KMS-11 (cell line): ENCODE measurements at regions not wholly inside any gene's neighbourhood (a gene's known extent, or its start where the extent isn't known, plus 50 kb on each side); places are given as distances from the start of the nearest gene placed in this dataset.

ENCODE experiments used
- H2AFZ ChIP-seq: fragments of 200-600 bp; sonication (generic); 2 replicates; pipeline ENCODE4 v1.6.1; 2016; ENCODE audit warnings: antibody characterized with exemption, mixed run types, low read depth
- H3K27ac ChIP-seq: fragments of 200-600 bp; sonication (generic); 2 replicates; pipeline ENCODE4 v1.6.1; 2016; ENCODE audit warnings: mild to moderate bottlenecking, mixed run types
- H3K27me3 ChIP-seq: fragments of 200-600 bp; sonication (generic); 2 replicates; pipeline ENCODE4 v1.6.1; 2017; ENCODE audit warnings: mild to moderate bottlenecking, low read depth, mixed run types, moderate library complexity; ENCODE audit not compliant: insufficient read depth
- H3K36me3 ChIP-seq: fragments of 200-600 bp; sonication (generic); 2 replicates; pipeline ENCODE4 v1.6.1; 2017; ENCODE audit warnings: mild to moderate bottlenecking, mixed run types; ENCODE audit not compliant: insufficient read depth
- H3K4me1 ChIP-seq: fragments of 200-600 bp; sonication (generic); 2 replicates; pipeline ENCODE4 v1.6.1; 2016; ENCODE audit warnings: mild to moderate bottlenecking, low read depth, mixed run types; ENCODE audit not compliant: poor library complexity, severe bottlenecking
- H3K4me2 ChIP-seq: fragments of 200-600 bp; sonication (generic); 2 replicates; pipeline ENCODE4 v1.7.0; 2016; ENCODE audit warnings: mild to moderate bottlenecking, mixed run types
- H3K4me3 ChIP-seq: fragments of 200-600 bp; sonication (generic); IDR thresholded peaks from 2 replicates; pipeline ENCODE4 v1.6.1; 2017; ENCODE audit warnings: low read depth, low read length, mixed read lengths; ENCODE audit not compliant: insufficient read depth
- H3K79me2 ChIP-seq: fragments of 200-600 bp; sonication (generic); 2 replicates; pipeline ENCODE4 v1.6.1; 2016; ENCODE audit warnings: low read depth, mixed run types; ENCODE audit not compliant: insufficient read depth
- H3K9ac ChIP-seq: fragments of 200-600 bp; sonication (generic); 2 replicates; pipeline ENCODE4 v1.6.1; 2016; ENCODE audit warnings: mild to moderate bottlenecking, mixed run types
- H4K20me1 ChIP-seq: fragments of 200-600 bp; sonication (generic); 2 replicates; pipeline ENCODE4 v1.6.1; 2016; ENCODE audit warnings: mild to moderate bottlenecking, mixed run types; ENCODE audit not compliant: insufficient read depth
- TF ChIP-seq, protein P1 (sequence below): fragments of 200-600 bp; sonication (generic); conservative IDR thresholded peaks from 2 replicates; pipeline ENCODE4 v1.6.1; 2017; ENCODE audit warnings: low read depth, mild to moderate bottlenecking, antibody characterized with exemption, low read length, moderate library complexity, mixed read lengths

DNA sequence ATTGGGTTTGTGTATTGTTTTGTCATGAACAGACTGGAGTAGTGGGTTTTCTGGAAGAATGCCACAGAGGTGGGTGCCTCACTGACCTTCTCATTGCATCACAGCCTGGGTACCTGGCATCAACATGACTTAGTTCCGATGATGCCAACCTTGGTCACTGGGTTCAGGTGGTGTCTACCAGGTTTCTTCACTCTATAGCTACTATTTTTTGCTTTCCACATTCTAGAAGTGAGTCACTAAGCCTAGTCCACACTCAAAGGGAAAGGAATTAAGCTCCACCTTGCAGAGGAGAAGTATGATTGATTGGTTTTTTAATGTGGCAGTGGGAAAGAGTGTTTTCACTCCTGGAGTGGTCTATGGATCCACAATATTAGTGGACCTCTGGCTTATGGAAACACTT lies 391.9 kb downstream of the DMRT2 start:
- TF ChIP-seq, protein P1, sequence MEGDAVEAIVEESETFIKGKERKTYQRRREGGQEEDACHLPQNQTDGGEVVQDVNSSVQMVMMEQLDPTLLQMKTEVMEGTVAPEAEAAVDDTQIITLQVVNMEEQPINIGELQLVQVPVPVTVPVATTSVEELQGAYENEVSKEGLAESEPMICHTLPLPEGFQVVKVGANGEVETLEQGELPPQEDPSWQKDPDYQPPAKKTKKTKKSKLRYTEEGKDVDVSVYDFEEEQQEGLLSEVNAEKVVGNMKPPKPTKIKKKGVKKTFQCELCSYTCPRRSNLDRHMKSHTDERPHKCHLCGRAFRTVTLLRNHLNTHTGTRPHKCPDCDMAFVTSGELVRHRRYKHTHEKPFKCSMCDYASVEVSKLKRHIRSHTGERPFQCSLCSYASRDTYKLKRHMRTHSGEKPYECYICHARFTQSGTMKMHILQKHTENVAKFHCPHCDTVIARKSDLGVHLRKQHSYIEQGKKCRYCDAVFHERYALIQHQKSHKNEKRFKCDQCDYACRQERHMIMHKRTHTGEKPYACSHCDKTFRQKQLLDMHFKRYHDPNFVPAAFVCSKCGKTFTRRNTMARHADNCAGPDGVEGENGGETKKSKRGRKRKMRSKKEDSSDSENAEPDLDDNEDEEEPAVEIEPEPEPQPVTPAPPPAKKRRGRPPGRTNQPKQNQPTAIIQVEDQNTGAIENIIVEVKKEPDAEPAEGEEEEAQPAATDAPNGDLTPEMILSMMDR, result no peak
- H3K79me2 ChIP-seq, result no peaks in the 10 kb centered on the region
- no peak overlapping the region for H3K27ac ChIP-seq
- no peaks in the 10 kb centered on the region for H4K20me1 ChIP-seq
- H3K4me2 ChIP-seq, result no peak overlapping the region
- H3K9ac ChIP-seq, result no peak overlapping the region
- H3K4me3 ChIP-seq, result no peak overlapping the region
- H2AFZ ChIP-seq, result no peak overlapping the region
- no peaks in the 10 kb centered on the region for H3K4me1 ChIP-seq
- H3K27me3 ChIP-seq, result no peaks in the 10 kb centered on the region
- H3K36me3 ChIP-seq, result no peaks in the 10 kb centered on the region

DNA sequence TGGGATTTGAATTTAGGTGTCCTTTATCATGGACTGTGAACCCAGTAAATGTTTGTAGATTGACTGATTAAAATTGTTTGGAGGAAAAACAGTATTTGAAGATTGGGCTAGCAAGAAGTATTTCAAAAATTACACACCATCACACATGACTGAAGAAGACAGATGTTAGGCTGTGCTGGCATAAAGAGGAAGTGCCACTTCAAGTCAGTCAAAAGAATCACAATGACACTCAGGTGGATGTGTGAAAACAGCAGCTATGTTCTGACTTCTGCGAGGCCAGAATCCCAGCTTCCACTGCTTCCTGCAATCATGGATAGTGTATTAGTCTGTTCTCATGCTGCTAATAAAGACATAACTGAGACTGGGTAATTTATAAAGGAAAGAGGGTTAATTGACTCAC lies 393.3 kb downstream of the DMRT2 start:
- Histone ChIP-seq H3K27ac (no peak overlapping the region), H3K36me3 (no peaks in the 10 kb centered on the region), H3K4me3 (no peak overlapping the region), H3K27me3 (no peaks in the 10 kb centered on the region), H4K20me1 (no peaks in the 10 kb centered on the region), H3K4me1 (no peaks in the 10 kb centered on the region), H3K4me2 (no peak overlapping the region), H2AFZ (no peak overlapping the region), H3K9ac (no peak overlapping the region), H3K79me2 (no peaks in the 10 kb centered on the region)
- TF ChIP-seq, protein P1, result no peak

DNA sequence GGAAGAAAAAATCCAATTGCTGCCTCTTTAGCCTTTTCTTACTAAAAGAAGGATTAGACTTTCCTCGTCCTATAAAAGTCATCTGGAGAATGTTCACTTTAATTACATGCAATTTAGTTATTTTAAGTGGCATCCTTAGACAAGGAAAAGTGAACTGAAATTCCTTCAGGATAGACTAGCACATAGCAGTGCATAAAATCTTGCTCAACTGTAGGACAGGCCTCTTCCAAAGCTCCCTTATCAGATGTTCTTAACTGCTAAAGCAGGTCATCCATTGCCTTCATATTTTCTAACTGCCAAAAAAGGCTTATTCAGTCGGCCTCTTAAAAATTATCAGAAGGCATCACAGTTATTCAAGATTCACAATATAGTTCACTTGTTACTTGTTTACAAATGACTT lies 396.5 kb downstream of the DMRT2 start:
- no peaks in the 10 kb centered on the region for H3K4me1 ChIP-seq
- H3K4me2 ChIP-seq, result no peak overlapping the region
- H4K20me1 ChIP-seq, result no peaks in the 10 kb centered on the region
- H3K27ac ChIP-seq, result no peak overlapping the region
- H3K9ac ChIP-seq, result no peak overlapping the region
- H3K27me3 ChIP-seq, result no peaks in the 10 kb centered on the region
- H3K79me2 ChIP-seq, result no peaks in the 10 kb centered on the region
- H2AFZ ChIP-seq, result no peak overlapping the region
- TF ChIP-seq, protein P1, result no peak
- no peak overlapping the region for H3K4me3 ChIP-seq
- no peaks in the 10 kb centered on the region for H3K36me3 ChIP-seq

DNA sequence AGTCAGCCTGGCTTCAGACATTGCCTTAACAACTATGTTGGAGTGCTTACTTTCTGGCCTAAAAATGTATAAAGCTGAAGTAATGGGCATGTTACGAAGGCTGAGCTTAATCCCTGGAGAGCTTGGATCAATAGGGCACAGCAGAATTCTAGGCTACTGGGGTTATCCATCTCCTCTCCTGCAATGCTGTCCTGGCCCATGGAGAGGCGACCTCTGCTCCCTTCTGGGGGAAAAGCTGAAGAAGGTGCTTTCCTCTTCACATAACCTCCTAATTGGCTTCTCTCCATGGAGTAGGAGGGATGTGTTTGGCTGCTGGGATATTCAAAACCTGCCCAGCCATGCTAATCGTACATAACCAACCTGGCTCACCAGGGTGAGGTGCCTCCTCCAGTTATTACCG lies 403.5 kb downstream of the DMRT2 start:
- Histone ChIP-seq H3K27ac (no peak overlapping the region), H2AFZ (no peak overlapping the region), H3K36me3 (no peaks in the 10 kb centered on the region), H3K4me3 (no peak overlapping the region), H4K20me1 (no peaks in the 10 kb centered on the region), H3K79me2 (no peaks in the 10 kb centered on the region), H3K4me2 (no peak overlapping the region), H3K27me3 (no peaks in the 10 kb centered on the region), H3K4me1 (peaks cover 6% of the 10 kb centered on the region), H3K9ac (no peak overlapping the region)
- TF ChIP-seq, protein P1, result no peak

DNA sequence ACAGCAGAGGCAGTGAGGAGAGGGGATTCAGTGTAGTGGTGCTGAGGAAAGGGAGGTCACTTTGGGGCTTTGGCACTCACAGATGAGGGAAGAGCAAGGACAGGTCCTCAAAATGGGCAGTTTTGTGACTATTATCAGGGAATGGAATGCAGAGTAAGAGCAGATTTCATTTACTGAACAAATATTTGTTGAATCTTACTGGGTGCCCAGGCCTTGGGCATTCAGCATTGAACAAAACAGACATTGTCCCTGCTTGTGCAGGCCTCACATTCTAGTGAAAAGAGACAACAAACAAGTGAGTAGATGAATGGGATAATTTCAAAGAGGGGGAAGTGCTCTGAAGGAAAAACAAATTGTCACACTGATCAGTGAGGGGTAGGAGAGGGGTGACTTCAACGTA lies 404.1 kb downstream of the DMRT2 start:
- no peak overlapping the region for H3K4me2 ChIP-seq
- H3K9ac ChIP-seq, result no peak overlapping the region
- H3K27me3 ChIP-seq, result no peaks in the 10 kb centered on the region
- H3K4me3 ChIP-seq, result no peak overlapping the region
- no peaks in the 10 kb centered on the region for H3K36me3 ChIP-seq
- no peaks in the 10 kb centered on the region for H3K79me2 ChIP-seq
- H3K4me1 ChIP-seq, result peaks cover 6% of the 10 kb centered on the region
- H2AFZ ChIP-seq, result no peak overlapping the region
- TF ChIP-seq, protein P1, result no peak
- no peak overlapping the region for H3K27ac ChIP-seq
- no peaks in the 10 kb centered on the region for H4K20me1 ChIP-seq
